Loucy (cell line): ENCODE measurements at regions not wholly inside any gene's neighbourhood (a gene's known extent, or its start where the extent isn't known, plus 50 kb on each side); places are given as distances from the start of the nearest gene placed in this dataset.

Experiments
- EZH2phosphoT487 ChIP-seq: fragments of 200-600 bp; IDR thresholded peaks from 2 replicates; pipeline ENCODE4 v1.6.1; 2018; ENCODE audit warnings: antibody characterized with exemption, mild to moderate bottlenecking, moderate library complexity, borderline replicate concordance
- TF ChIP-seq, protein P1 (sequence below): fragments of 200-600 bp; sonication (generic); conservative IDR thresholded peaks from 2 replicates; pipeline ENCODE4 v1.5.1; 2014; ENCODE audit warnings: mild to moderate bottlenecking, antibody characterized with exemption, low read length

DNA sequence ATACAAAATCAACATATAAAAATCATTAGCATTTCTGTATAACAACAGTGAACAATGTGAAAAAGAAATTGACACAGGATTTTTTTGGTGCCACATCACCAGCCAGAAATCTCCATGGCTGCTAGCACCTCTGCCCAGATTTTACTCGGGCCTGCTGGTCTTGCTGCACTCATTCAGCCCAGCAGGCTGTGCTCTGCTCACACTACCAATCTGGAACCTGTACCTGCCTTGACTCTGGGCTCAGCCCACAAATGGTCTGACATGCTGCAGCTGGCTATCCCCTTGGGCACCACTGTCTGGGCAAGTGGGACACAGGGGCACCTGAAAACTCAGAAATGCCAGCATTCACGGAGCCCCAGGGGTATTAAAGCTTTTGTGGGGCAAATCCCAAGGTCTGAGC, 392.5 kb upstream of the NRXN1 start:
- TF ChIP-seq, protein P1, sequence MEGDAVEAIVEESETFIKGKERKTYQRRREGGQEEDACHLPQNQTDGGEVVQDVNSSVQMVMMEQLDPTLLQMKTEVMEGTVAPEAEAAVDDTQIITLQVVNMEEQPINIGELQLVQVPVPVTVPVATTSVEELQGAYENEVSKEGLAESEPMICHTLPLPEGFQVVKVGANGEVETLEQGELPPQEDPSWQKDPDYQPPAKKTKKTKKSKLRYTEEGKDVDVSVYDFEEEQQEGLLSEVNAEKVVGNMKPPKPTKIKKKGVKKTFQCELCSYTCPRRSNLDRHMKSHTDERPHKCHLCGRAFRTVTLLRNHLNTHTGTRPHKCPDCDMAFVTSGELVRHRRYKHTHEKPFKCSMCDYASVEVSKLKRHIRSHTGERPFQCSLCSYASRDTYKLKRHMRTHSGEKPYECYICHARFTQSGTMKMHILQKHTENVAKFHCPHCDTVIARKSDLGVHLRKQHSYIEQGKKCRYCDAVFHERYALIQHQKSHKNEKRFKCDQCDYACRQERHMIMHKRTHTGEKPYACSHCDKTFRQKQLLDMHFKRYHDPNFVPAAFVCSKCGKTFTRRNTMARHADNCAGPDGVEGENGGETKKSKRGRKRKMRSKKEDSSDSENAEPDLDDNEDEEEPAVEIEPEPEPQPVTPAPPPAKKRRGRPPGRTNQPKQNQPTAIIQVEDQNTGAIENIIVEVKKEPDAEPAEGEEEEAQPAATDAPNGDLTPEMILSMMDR, result no peak
- TF ChIP-seq EZH2phosphoT487, result no peak
